H9 (cell line): ENCODE measurements at regions not wholly inside any gene's neighbourhood (a gene's known extent, or its start where the extent isn't known, plus 50 kb on each side); places are given as distances from the start of the nearest gene placed in this dataset.

Source experiments
- DNase-seq: peaks from one replicate; pipeline ENCODE4 v3.0.0-alpha.2; 2017
- H2AFZ ChIP-seq: one replicate; pipeline ENCODE4 v1.6.1; 2013; ENCODE audit warnings: mild to moderate bottlenecking, low read length, control low read depth, moderate library complexity
- H2AK5ac ChIP-seq: 2 replicates; pipeline ENCODE4 v1.6.1; 2013; ENCODE audit warnings: low read length, control low read depth, mixed read lengths; ENCODE audit not compliant: insufficient read length
- H2BK120ac ChIP-seq: one replicate; pipeline ENCODE4 v1.6.1; 2013; ENCODE audit warnings: low read depth, mild to moderate bottlenecking, low read length, control low read depth, inconsistent platforms; ENCODE audit not compliant: poor library complexity, severe bottlenecking
- H2BK12ac ChIP-seq: 2 replicates; pipeline ENCODE4 v1.6.1; 2013; ENCODE audit warnings: low read length, control low read depth, mixed read lengths, low read depth; ENCODE audit not compliant: insufficient read length
- H2BK15ac ChIP-seq: 2 replicates; pipeline ENCODE4 v1.6.1; 2013; ENCODE audit warnings: low read depth, low read length, control low read depth
- H2BK20ac ChIP-seq: one replicate; pipeline ENCODE4 v1.6.1; 2013; ENCODE audit warnings: low read depth, mild to moderate bottlenecking, low read length, control low read depth, inconsistent platforms; ENCODE audit not compliant: poor library complexity, severe bottlenecking
- H2BK5ac ChIP-seq: 2 replicates; pipeline ENCODE4 v1.6.1; 2013; ENCODE audit warnings: low read length, control low read depth, mixed read lengths; ENCODE audit not compliant: insufficient read length
- H3K14ac ChIP-seq: 2 replicates; pipeline ENCODE4 v1.6.1; 2013; ENCODE audit warnings: low read length, control low read depth; ENCODE audit not compliant: insufficient read depth
- H3K18ac ChIP-seq: 2 replicates; pipeline ENCODE4 v1.6.1; 2013; ENCODE audit warnings: low read depth, mild to moderate bottlenecking, mixed read lengths, low read length, control low read depth; ENCODE audit not compliant: insufficient read length
- H3K23ac ChIP-seq: 2 replicates; pipeline ENCODE4 v1.6.1; 2013; ENCODE audit warnings: low read length, control low read depth, mixed read lengths, low read depth; ENCODE audit not compliant: insufficient read length
- H3K23me2 ChIP-seq: 2 replicates; pipeline ENCODE4 v1.6.1; 2013; ENCODE audit warnings: low read depth, mild to moderate bottlenecking, mixed read lengths, low read length, control low read depth; ENCODE audit not compliant: insufficient read length, poor library complexity, severe bottlenecking
- H3K27ac ChIP-seq: 2 replicates; pipeline ENCODE4 v1.5.1; 2013; ENCODE audit warnings: low read length, control low read depth, mixed read lengths, low read depth; ENCODE audit not compliant: insufficient read length
- H3K27me3 ChIP-seq: 2 replicates; pipeline ENCODE4 v1.6.1; 2013; ENCODE audit warnings: low read length, control low read depth, inconsistent platforms; ENCODE audit not compliant: insufficient read depth
- H3K4ac ChIP-seq: 2 replicates; pipeline ENCODE4 v1.6.1; 2013; ENCODE audit warnings: low read depth, mild to moderate bottlenecking, control low read depth, inconsistent platforms, low read length, moderate library complexity
- H3K4me1 ChIP-seq: 2 replicates; pipeline ENCODE4 v1.6.1; 2013; ENCODE audit warnings: low read length, control low read depth, inconsistent platforms; ENCODE audit not compliant: insufficient read depth
- H3K4me2 ChIP-seq: 2 replicates; pipeline ENCODE4 v1.6.1; 2013; ENCODE audit warnings: low read length, control low read depth, mixed read lengths; ENCODE audit not compliant: insufficient read length, insufficient read depth
- H3K56ac ChIP-seq: 2 replicates; pipeline ENCODE4 v1.6.1; 2013; ENCODE audit warnings: low read depth, mild to moderate bottlenecking, mixed read lengths, low read length, control low read depth; ENCODE audit not compliant: insufficient read length
- H3K79me1 ChIP-seq: 2 replicates; pipeline ENCODE4 v1.6.1; 2013; ENCODE audit warnings: low read depth, mild to moderate bottlenecking, moderate library complexity, low read length, control low read depth, inconsistent platforms; ENCODE audit not compliant: insufficient read depth, poor library complexity, severe bottlenecking
- H3K79me2 ChIP-seq: 2 replicates; pipeline ENCODE4 v1.6.1; 2013; ENCODE audit warnings: low read length, control low read depth, inconsistent platforms; ENCODE audit not compliant: insufficient read depth
- H3K9ac ChIP-seq: 2 replicates; pipeline ENCODE4 v1.6.1; 2013; ENCODE audit warnings: low read length, control low read depth, mixed read lengths; ENCODE audit not compliant: insufficient read length; ENCODE audit errors: extremely low read depth
- H3K9me3 ChIP-seq: one replicate; pipeline ENCODE4 v1.6.1; 2013; ENCODE audit warnings: low read depth, low read length, inconsistent platforms; ENCODE audit not compliant: control insufficient read depth
- H3T11ph ChIP-seq: one replicate; pipeline ENCODE4 v1.6.1; 2013; ENCODE audit warnings: mild to moderate bottlenecking, low read length, control low read depth, inconsistent platforms
- H4K20me1 ChIP-seq: one replicate; pipeline ENCODE4 v1.6.1; 2013; ENCODE audit not compliant: control insufficient read depth, insufficient read length, insufficient read depth
- H4K5ac ChIP-seq: 2 replicates; pipeline ENCODE4 v1.6.1; 2013; ENCODE audit warnings: low read depth, mild to moderate bottlenecking, mixed read lengths, low read length, control low read depth; ENCODE audit not compliant: insufficient read length
- H4K8ac ChIP-seq: replicated peaks from 2 replicates; pipeline ENCODE4 v1.6.1; 2013; ENCODE audit warnings: low read length, control low read depth, mixed read lengths, low read depth; ENCODE audit not compliant: insufficient read length
- H4K91ac ChIP-seq: 2 replicates; pipeline ENCODE4 v1.6.1; 2013; ENCODE audit warnings: low read depth, mild to moderate bottlenecking, moderate library complexity, mixed read lengths, low read length, control low read depth; ENCODE audit not compliant: insufficient read length
- H3K27ac Mint-ChIP-seq, 3 experiments: 2 replicates in 2 of 3; 3 replicates in 1 of 3; pipeline ENCODE4 v1.8.0; 2020 to 2021; ENCODE audit warnings: mixed read lengths in 3 of 3, mild to moderate bottlenecking in 1 of 3, moderate library complexity in 1 of 3
- H3K27me3 Mint-ChIP-seq: 2 replicates; pipeline ENCODE4 v1.8.0; 2021; ENCODE audit warnings: low read depth, mild to moderate bottlenecking, moderate library complexity, mixed read lengths
- H3K36me3 Mint-ChIP-seq, 3 experiments: 2 replicates in 2 of 3; 3 replicates in 1 of 3; pipeline ENCODE4 v1.8.0; 2020 to 2021; ENCODE audit warnings: low read depth in 3 of 3, mixed read lengths in 3 of 3; ENCODE audit not compliant: insufficient read depth in 1 of 3
- H3K4me1 Mint-ChIP-seq, 2 experiments: 2 replicates each; pipeline ENCODE4 v1.8.0; 2020; ENCODE audit warnings: mixed read lengths in 2 of 2
- H3K4me3 Mint-ChIP-seq, 2 experiments: 2 replicates in 1 of 2; 3 replicates in 1 of 2; pipeline ENCODE4 v1.8.0; 2020 to 2021; ENCODE audit warnings: mild to moderate bottlenecking in 2 of 2, mixed read lengths in 2 of 2, moderate library complexity in 1 of 2
- H3K9me3 Mint-ChIP-seq, 2 experiments: 2 replicates in 1 of 2; 3 replicates in 1 of 2; pipeline ENCODE4 v1.8.0; 2020; ENCODE audit warnings: mild to moderate bottlenecking in 2 of 2, mixed read lengths in 2 of 2, moderate library complexity in 1 of 2
- CTCF ChIP-seq: fragments of 200-600 bp; sonication (generic); conservative IDR thresholded peaks from 3 replicates; pipeline ENCODE4 v1.8.0; 2021; ENCODE audit warnings: antibody characterized with exemption, mild to moderate bottlenecking
- WGBS: extraction: QIAGEN DNeasy Blood & Tissue Kit; methylation state at CpG from one replicate; pipeline ENCODE4 v1.1.7; 2013; ENCODE audit warnings: missing lambda C conversion rate, low lambda C conversion rate, mixed read lengths; ENCODE audit not compliant: insufficient read length; ENCODE audit errors: extremely low coverage; 5-methylcytosine and 5-hydroxymethylcytosine counted together

GRCh38 chr3:6491768-6492167, 369.1 kb upstream of the GRM7 start:
- no peak for DNase-seq
- Histone ChIP-seq H3K79me2 (no peaks in the 10 kb centered on the region), H4K20me1 (no peaks in the 10 kb centered on the region), H4K91ac (no peak overlapping the region), H3K27me3 (peaks cover 4% of the 10 kb centered on the region; the same call in 1 of the 2 replicates), H2BK12ac (no peak overlapping the region), H2AFZ (no peak overlapping the region), H3T11ph (no peak overlapping the region), H3K9me3 (no peaks in the 10 kb centered on the region), H3K4me2 (no peak overlapping the region), H3K18ac (no peak overlapping the region), H2BK120ac (no peak overlapping the region), H3K79me1 (no peaks in the 10 kb centered on the region), H3K27ac (no peak overlapping the region), H3K4me1 (no peaks in the 10 kb centered on the region), H3K23me2 (no peaks in the 10 kb centered on the region), H2BK5ac (no peak overlapping the region), H4K8ac (no peak overlapping the region), H3K9ac (no peak overlapping the region), H2BK20ac (no peak overlapping the region), H4K5ac (no peak overlapping the region), H3K23ac (no peak overlapping the region), H3K56ac (no peak overlapping the region), H2AK5ac (no peak overlapping the region), H3K4ac (no peak overlapping the region), H3K14ac (no peak overlapping the region), H2BK15ac (no peak overlapping the region)
- WGBS: no CpG with 5 or more reads among the region's 2 CpGs
- no peak for TF ChIP-seq CTCF
- H3K4me3 Mint-ChIP-seq: no peak overlapping the region; a peak in 1 of 5 replicates
- H3K27me3 Mint-ChIP-seq: no peaks in the 10 kb centered on the region; the same call in 1 of the 2 replicates
- H3K27ac Mint-ChIP-seq: peak overlapping the region in 1 of 3 experiments; percentile 27; a peak in 1 of 7 replicates
- H3K9me3 Mint-ChIP-seq: peaks cover 7 to 8% of the 10 kb centered on the region in 2 experiments
- H3K36me3 Mint-ChIP-seq: peaks cover 4 to 29% (median 23%) of the 10 kb centered on the region in 3 experiments
- peaks cover 7 to 16% of the 10 kb centered on the region in 2 experiments; a peak in 3 of 4 replicates for H3K4me1 Mint-ChIP-seq
